HEK293 (cell line): ENCODE measurements at regions not wholly inside any gene's neighbourhood (a gene's known extent, or its start where the extent isn't known, plus 50 kb on each side); places are given as distances from the start of the nearest gene placed in this dataset.

Experiments used
- CTCF ChIA-PET: fragments of 350-600 bp; formaldehyde crosslinking; extraction: SDS; loops from one replicate; lab custom pipeline; 2021; ENCODE audit warnings: antibody characterized with exemption; lab: Yijun Ruan, JAX
- POLR2A ChIA-PET: fragments of 300-600 bp; formaldehyde crosslinking; extraction: SDS; loops from one replicate; lab custom pipeline; 2020; ENCODE audit warnings: antibody characterized with exemption, inconsistent platforms; lab: Yijun Ruan, JAX
- H3K27ac ChIP-seq: fragments of 200-500 bp; sonication (Bioruptor generic); 2 replicates; pipeline ENCODE4 v1.5.1; 2014; ENCODE audit warnings: low read depth, low read length, control low read depth, inconsistent platforms; ENCODE audit errors: extremely low read depth
- H3K36me3 ChIP-seq, 2 experiments: fragments of 200-500 bp in 1 of 2; sonication (Bioruptor generic) in 1 of 2; 1 replicate in 1 of 2; 2 replicates in 1 of 2; pipeline ENCODE4 v1.5.1; 2014 to 2017; ENCODE audit warnings: inconsistent platforms in 2 of 2, low read length in 2 of 2; ENCODE audit not compliant: control insufficient read depth in 2 of 2, insufficient read depth in 1 of 2
- H3K4me1 ChIP-seq: fragments of 200-500 bp; sonication (Bioruptor generic); 2 replicates; pipeline ENCODE4 v1.5.1; 2014; ENCODE audit warnings: mild to moderate bottlenecking, low read length, inconsistent platforms; ENCODE audit not compliant: control insufficient read depth, insufficient read depth
- H3K4me3 ChIP-seq: 2 replicates; pipeline ENCODE4 v1.5.1; 2011; ENCODE audit warnings: low read depth, mild to moderate bottlenecking, control low read depth, low read length, moderate library complexity
- H3K9me3 ChIP-seq: fragments of 200-500 bp; sonication (Bioruptor generic); 2 replicates; pipeline ENCODE4 v1.5.1; 2014; ENCODE audit warnings: low read depth, low read length, inconsistent platforms; ENCODE audit not compliant: control insufficient read depth, insufficient read depth
- BCL6B ChIP-seq: fragments of 450-650 bp; formaldehyde crosslinking; IDR thresholded peaks from 2 replicates; pipeline ENCODE4 v1.5.1; 2017; ENCODE audit warnings: missing biosample characterization, missing genetic modification characterization
- EGR2 ChIP-seq: fragments of 450-650 bp; formaldehyde crosslinking; IDR thresholded peaks from 2 replicates; pipeline ENCODE4 v1.5.1; 2016; ENCODE audit warnings: low read depth, missing biosample characterization, missing genetic modification characterization
- HIC1 ChIP-seq: fragments of 450-650 bp; formaldehyde crosslinking; IDR thresholded peaks from 2 replicates; pipeline ENCODE4 v1.5.1; 2016; ENCODE audit warnings: missing biosample characterization, missing genetic modification characterization
- KLF1 ChIP-seq: fragments of 450-650 bp; formaldehyde crosslinking; IDR thresholded peaks from 2 replicates; pipeline ENCODE4 v1.5.1; 2016; ENCODE audit warnings: missing biosample characterization, missing genetic modification characterization
- MZF1 ChIP-seq: fragments of 450-650 bp; formaldehyde crosslinking; IDR thresholded peaks from 2 replicates; pipeline ENCODE4 v1.5.1; 2017; ENCODE audit warnings: missing biosample characterization, missing genetic modification characterization, borderline replicate concordance
- PRDM6 ChIP-seq: fragments of 450-650 bp; formaldehyde crosslinking; IDR thresholded peaks from 2 replicates; pipeline ENCODE4 v1.5.1; 2017; ENCODE audit warnings: missing biosample characterization, missing genetic modification characterization
- SP7 ChIP-seq: fragments of 450-650 bp; formaldehyde crosslinking; IDR thresholded peaks from 2 replicates; pipeline ENCODE4 v1.5.1; 2016; ENCODE audit warnings: missing biosample characterization, missing genetic modification characterization
- ZNF114 ChIP-seq: fragments of 450-650 bp; formaldehyde crosslinking; IDR thresholded peaks from 2 replicates; pipeline ENCODE4 v1.5.0; 2017; ENCODE audit warnings: missing biosample characterization, missing genetic modification characterization
- ZNF146 ChIP-seq: fragments of 450-650 bp; formaldehyde crosslinking; IDR thresholded peaks from 2 replicates; pipeline ENCODE4 v1.5.1; 2016; ENCODE audit warnings: missing biosample characterization, missing genetic modification characterization
- ZNF202 ChIP-seq: fragments of 450-650 bp; formaldehyde crosslinking; IDR thresholded peaks from 2 replicates; pipeline ENCODE4 v1.5.1; 2016; ENCODE audit warnings: missing biosample characterization, missing genetic modification characterization, borderline replicate concordance
- ZNF223 ChIP-seq: fragments of 450-650 bp; formaldehyde crosslinking; IDR thresholded peaks from 2 replicates; pipeline ENCODE4 v1.5.1; 2016; ENCODE audit warnings: missing biosample characterization, missing genetic modification characterization
- ZNF324 ChIP-seq: fragments of 450-650 bp; formaldehyde crosslinking; IDR thresholded peaks from 2 replicates; pipeline ENCODE4 v1.5.1; 2016; ENCODE audit warnings: missing biosample characterization, missing genetic modification characterization
- ZNF394 ChIP-seq: fragments of 450-650 bp; formaldehyde crosslinking; IDR thresholded peaks from 2 replicates; pipeline ENCODE4 v1.5.1; 2016; ENCODE audit warnings: missing biosample characterization, missing genetic modification characterization, mild to moderate bottlenecking, moderate library complexity, borderline replicate concordance
- ZNF610 ChIP-seq: fragments of 450-650 bp; formaldehyde crosslinking; IDR thresholded peaks from 2 replicates; pipeline ENCODE4 v1.5.1; 2016; ENCODE audit warnings: missing biosample characterization, missing genetic modification characterization, borderline replicate concordance
- ZNF654 ChIP-seq: fragments of 450-650 bp; formaldehyde crosslinking; IDR thresholded peaks from 2 replicates; pipeline ENCODE4 v1.5.1; 2016; ENCODE audit warnings: low read depth, missing biosample characterization, missing genetic modification characterization
- ZNF660 ChIP-seq: fragments of 450-650 bp; IDR thresholded peaks from 2 replicates; pipeline ENCODE4 v1.5.1; 2018; ENCODE audit warnings: missing biosample characterization, mild to moderate bottlenecking, missing genetic modification characterization
- ZNF785 ChIP-seq: fragments of 450-650 bp; formaldehyde crosslinking; IDR thresholded peaks from 2 replicates; pipeline ENCODE4 v1.5.1; 2016; ENCODE audit warnings: missing biosample characterization, missing genetic modification characterization
- ZNF791 ChIP-seq: fragments of 450-650 bp; formaldehyde crosslinking; IDR thresholded peaks from 2 replicates; pipeline ENCODE4 v1.5.1; 2016; ENCODE audit warnings: missing biosample characterization, missing genetic modification characterization
- TF ChIP-seq, protein P1 (sequence below): fragments of 450-650 bp; formaldehyde crosslinking; IDR thresholded peaks from 2 replicates; pipeline ENCODE4 v1.5.1; 2016; ENCODE audit warnings: missing biosample characterization, missing genetic modification characterization, borderline replicate concordance

DNA sequence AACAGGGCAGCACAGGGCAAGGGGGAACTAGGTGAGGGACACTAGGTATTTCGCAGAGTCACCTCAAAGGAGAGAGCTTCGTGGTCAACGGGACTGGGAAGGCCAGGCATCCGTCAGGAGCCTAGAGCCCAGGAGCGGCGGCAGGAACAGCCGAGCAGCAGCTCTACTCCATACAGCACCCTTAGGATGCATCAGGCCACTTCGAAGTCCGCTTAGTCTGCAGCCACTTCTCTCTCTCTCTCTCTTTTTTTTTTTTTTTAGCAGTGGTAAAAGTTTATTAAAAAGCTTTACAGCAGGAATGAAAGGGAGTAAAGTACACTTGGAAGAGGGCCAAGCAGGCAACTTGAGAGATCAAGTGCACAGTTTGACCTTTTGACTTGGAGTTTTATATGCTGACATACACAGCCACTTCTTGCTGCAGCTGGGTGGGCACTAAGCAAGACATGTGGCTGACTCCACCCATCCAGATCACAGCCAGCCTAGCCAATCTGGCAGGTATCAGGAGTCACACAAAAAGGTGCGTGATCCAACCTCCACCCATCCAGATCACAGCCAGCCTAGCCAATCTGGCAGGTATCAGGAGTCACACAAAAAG is 209.7 kb upstream of the RADX start (continued):
- TF ChIP-seq ZNF146 (no peak), SP7 (no peak), ZNF791 (no peak), PRDM6 (tag by site-specific recombination) (no peak), ZNF610 (no peak), ZNF660 (tag by site-specific recombination) (no peak), HIC1 (tag by site-specific recombination) (no peak), MZF1 (no peak), BCL6B (tag by site-specific recombination) (no peak), ZNF785 (no peak), EGR2 (tag by site-specific recombination) (no peak), ZNF394 (tag by site-specific recombination) (no peak)

DNA sequence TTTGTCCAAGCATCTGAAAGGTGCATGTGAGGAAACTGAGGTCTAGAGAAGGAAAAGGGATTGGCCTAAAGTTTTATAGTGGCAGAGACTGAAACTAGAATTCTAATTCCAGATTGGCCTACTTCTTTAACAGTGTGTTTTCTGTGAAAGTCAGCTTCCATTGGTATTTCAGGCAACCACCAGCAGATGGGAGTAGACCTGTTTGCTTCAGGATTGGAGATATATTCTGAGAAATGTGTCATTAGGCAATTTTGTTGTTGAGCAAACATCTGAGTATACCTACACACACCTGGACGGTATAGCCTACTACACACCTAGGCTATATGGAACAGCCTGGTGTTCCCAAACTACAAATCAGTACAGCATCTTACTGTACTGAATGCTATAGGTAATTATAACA is 207.3 kb upstream of the RADX start:
- no peak overlapping the region for H3K27ac ChIP-seq
- CTCF ChIA-PET, result interaction anchor here (3.0 kb wide), 1 partner anchor 11 kb away, joined by 29 read pairs; no protein-coding TSS in a partner anchor
- POLR2A ChIA-PET, result no interaction called here
- no peaks in the 10 kb centered on the region for H3K4me1 ChIP-seq
- H3K36me3 ChIP-seq, result no peaks in the 10 kb centered on the region
- H3K9me3 ChIP-seq, result no peaks in the 10 kb centered on the region
- TF ChIP-seq ZNF324 (no peak), KLF1 (no peak), ZNF114 (tag by site-specific recombination) (no peak), ZNF202 (no peak), ZNF654 (tag by site-specific recombination) (0 out of 2 replicates have a peak, but pooled peaks have one; percentile 5), ZNF223 (no peak)
- TF ChIP-seq, protein P1, sequence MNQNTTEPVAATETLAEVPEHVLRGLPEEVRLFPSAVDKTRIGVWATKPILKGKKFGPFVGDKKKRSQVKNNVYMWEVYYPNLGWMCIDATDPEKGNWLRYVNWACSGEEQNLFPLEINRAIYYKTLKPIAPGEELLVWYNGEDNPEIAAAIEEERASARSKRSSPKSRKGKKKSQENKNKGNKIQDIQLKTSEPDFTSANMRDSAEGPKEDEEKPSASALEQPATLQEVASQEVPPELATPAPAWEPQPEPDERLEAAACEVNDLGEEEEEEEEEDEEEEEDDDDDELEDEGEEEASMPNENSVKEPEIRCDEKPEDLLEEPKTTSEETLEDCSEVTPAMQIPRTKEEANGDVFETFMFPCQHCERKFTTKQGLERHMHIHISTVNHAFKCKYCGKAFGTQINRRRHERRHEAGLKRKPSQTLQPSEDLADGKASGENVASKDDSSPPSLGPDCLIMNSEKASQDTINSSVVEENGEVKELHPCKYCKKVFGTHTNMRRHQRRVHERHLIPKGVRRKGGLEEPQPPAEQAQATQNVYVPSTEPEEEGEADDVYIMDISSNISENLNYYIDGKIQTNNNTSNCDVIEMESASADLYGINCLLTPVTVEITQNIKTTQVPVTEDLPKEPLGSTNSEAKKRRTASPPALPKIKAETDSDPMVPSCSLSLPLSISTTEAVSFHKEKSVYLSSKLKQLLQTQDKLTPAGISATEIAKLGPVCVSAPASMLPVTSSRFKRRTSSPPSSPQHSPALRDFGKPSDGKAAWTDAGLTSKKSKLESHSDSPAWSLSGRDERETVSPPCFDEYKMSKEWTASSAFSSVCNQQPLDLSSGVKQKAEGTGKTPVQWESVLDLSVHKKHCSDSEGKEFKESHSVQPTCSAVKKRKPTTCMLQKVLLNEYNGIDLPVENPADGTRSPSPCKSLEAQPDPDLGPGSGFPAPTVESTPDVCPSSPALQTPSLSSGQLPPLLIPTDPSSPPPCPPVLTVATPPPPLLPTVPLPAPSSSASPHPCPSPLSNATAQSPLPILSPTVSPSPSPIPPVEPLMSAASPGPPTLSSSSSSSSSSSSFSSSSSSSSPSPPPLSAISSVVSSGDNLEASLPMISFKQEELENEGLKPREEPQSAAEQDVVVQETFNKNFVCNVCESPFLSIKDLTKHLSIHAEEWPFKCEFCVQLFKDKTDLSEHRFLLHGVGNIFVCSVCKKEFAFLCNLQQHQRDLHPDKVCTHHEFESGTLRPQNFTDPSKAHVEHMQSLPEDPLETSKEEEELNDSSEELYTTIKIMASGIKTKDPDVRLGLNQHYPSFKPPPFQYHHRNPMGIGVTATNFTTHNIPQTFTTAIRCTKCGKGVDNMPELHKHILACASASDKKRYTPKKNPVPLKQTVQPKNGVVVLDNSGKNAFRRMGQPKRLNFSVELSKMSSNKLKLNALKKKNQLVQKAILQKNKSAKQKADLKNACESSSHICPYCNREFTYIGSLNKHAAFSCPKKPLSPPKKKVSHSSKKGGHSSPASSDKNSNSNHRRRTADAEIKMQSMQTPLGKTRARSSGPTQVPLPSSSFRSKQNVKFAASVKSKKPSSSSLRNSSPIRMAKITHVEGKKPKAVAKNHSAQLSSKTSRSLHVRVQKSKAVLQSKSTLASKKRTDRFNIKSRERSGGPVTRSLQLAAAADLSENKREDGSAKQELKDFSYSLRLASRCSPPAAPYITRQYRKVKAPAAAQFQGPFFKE (tag by site-specific recombination), result no peak
- no peak overlapping the region for H3K4me3 ChIP-seq
